ENCODE measurements at regions not wholly inside any gene's neighbourhood (a gene's known extent, or its start where the extent isn't known, plus 50 kb on each side); places are given as distances from the start of the nearest gene placed in this dataset.
"Not testable (repeated sequence)": the region's sequence is repeated elsewhere in the genome, so short reads cannot be mapped to it uniquely, and the experiment has no call there.

DNA sequence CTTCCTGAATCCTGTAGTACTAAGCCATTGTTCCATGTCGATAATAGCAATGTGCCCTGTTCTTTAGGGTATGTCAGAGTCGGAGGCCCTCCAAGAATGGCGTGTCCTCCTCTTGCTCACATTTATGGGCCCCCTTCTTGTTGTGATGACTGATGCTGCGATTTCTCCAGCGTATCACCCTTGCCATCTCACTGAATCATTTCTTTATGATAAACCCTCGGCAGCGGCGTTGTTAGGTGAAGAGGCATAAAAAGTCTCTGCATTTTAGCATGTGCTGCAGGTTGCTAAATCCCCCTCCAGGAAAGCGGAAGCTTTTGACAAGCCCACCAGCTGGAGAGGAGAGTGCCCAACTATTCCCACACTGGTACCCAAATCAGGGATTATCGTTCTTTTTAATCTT lies 1045.3 kb downstream of the BRD1 start:
- FAIRE-seq = no peak

DNA sequence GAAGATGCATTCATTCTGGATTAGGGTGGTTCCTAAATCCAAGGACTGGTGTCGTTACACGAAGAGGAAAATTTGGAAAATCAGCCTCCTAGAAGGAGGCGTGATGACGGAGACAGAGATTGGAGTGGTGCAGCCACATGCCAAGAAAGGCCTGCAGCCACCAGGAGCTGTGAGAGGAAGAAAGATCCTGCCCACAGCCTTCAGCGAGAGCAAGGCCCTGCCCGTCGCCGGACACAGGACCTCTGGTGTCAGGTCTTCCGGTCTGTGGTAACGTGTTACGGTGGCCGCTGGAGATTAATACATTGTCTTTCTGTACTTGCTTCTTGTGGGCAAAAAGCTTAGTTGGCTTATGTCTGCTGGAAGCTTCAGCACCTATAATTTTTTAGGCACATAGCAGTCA lies 1045.8 kb downstream of the BRD1 start:
- no peak for FAIRE-seq

GRCh38 chr22:48781391-48781790 lies 1046.3 kb downstream of the BRD1 start:
- no peak for FAIRE-seq

DNA sequence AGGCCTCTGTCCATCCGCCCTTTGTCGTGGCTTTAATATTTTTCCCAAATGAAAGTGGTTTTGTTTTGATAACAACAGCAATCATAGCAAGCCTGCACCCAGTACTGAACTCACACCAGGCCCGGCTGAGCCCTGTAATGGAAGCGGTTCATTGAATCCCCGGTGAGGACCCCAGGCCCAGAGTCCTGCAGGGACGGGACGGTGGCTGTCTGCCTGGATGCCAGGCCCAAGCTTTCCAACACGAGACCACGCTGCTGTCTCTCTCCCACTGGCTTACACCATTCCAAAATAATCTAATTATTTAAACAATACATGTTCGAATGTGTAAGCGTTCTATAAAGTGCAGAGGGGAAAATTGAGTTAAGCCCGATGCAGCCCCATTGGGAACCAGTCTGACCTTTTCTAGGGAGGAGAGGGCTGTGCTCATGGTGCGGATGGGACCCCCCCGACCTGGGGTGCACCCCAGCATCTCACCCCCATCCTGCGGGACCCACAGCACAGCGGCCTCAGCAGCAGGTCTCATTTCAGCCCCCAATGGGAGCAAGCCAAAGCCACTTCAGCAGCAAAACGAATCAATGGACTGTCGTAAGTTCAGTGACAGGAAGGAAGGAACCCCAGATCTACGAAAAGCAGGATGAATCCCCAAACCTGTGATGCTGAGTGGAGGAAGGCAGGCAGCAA lies 1046.9 kb downstream of the BRD1 start:
- FAIRE-seq = no peak

GRCh38 chr22:48779661-48780596 lies 1047.7 kb downstream of the BRD1 start:
- no peak for FAIRE-seq

DNA sequence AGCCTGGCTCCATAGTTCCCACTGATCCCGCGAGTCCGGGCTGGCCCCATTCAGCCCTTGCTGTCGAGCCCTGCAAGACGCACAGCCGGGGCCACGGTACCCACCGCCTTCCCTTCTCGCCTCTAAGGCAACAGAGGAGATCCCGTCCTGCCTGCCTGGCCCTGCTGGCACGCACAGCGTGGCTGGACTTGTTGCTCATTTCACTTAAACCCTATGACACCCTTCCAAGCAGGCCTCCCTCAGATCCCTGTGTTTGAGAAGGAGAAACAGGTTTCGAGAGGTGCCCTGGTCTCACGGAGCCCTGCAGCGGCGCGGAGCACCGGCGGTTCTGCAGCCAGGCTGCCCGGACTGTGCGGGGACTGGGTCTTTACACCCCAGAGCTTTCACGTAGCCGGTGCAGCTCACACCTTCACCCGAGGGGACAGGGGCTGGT lies 1048.4 kb downstream of the BRD1 start:
- no peak for FAIRE-seq

- FAIRE-seq = no peak
Observed at GRCh38 chr22:48778308-48779195, 1049.1 kb downstream of the BRD1 start.

GRCh38 chr22:48772286-48772907 lies 1055.3 kb downstream of the BRD1 start:
- FAIRE-seq = no peak

DNA sequence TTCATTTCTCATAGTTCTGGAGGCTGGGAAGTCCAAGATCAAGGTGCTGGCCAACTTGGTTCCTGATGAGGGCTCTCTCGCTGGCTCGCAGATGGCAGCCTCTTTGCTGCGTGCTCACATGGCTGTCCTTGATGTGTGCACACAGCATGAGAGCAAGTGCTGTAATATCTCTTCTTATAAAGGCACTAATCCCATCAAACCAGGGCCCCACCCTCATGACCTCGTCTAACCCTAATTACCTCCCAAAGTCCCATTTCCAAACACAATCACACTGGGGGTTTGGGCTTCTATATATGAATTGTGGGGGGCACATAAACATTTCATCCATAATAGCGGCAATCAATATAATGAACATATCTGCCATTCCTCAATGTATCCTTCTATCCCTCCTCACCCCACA lies 1062.1 kb downstream of the BRD1 start:
- FAIRE-seq = no peak

GRCh38 chr22:48761546-48761945 lies 1066.1 kb downstream of the BRD1 start:
- no peak for FAIRE-seq

DNA sequence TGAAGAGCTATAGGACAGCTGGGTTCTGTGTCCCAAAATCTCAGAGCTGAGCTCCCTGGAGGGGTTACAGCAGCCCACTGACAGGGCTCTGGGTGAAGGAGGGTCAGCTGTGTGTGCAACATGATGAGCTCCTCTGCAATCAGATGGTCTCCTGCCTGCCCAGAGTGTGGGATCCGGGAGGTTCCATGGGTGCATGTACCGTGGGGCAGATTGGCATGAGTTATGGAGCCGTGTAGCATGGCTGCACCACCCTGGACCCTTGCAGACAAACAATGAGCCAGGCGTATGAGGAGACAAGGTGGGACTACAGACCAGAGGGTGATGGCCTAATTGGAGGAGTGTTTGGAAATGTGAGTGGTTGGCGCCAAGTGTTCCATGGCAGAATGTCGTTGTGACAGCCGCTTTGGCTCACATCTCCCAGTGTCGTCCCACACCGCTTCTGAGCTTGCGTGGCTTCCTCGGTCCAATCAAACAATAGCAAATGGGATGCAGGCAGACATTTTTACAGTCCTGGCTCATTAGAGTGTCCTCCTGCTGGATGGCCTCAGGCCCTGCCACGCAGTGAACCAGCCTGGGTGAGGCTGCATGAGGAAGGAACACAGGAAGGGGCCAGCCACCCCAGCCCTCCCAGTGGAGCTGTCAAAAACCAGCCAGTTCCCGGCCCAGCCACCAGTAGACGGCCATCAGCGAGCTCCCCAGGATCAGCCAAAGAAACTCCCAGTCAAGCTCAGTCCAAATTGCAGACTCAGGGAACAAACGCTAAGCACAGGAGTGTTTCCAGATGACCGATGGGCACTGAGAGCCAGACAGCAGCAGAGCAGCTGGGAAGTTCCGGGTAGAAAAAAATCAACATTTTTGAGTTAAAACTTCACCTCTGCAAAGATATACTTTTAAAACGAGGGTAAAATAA lies 1066.9 kb downstream of the BRD1 start:
- no peak for FAIRE-seq

DNA sequence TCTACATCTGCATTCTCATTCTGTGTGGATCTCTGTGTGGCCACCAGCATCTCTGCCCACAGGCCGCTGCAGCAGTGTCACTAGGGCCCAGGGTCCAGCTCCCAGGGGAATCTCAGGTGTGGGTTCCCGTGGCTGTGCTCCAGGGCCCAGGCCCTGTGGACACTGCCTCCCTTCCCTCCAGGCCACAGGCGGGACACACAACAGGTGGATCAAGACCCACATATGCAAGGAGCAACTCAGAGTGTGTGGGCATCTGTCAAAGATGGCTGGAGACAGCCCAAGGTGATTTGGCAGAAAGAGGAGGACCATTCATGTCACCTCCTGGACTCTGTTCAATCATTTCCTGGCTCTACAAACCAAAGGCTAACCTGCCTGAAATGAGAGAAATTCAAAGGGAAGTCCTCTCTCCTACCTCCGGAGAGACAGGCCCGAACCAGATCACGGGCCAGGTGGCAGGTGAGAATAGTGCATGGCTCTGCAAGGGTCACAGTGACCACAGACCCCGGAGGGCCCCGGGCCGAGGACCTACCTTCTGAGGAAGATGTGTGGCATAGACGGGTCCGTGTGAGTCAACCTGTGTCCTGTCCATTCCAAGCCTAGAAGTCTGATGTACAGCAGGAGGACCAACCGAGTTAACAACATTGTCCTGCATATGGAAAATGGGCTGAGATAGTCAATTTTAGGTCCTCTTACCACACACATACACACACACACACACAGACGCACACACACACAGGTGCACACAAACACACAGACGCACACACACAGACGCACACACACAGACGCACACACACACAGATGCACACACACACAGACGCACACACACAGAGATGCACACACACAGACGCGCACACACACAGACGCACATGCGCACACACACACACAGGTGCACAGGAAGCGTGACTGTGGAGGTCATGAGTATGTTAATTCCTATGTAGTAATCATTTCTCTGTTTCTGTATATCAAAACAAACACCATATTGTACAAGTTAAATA lies 1068.5 kb downstream of the BRD1 start:
- FAIRE-seq = no peak

DNA sequence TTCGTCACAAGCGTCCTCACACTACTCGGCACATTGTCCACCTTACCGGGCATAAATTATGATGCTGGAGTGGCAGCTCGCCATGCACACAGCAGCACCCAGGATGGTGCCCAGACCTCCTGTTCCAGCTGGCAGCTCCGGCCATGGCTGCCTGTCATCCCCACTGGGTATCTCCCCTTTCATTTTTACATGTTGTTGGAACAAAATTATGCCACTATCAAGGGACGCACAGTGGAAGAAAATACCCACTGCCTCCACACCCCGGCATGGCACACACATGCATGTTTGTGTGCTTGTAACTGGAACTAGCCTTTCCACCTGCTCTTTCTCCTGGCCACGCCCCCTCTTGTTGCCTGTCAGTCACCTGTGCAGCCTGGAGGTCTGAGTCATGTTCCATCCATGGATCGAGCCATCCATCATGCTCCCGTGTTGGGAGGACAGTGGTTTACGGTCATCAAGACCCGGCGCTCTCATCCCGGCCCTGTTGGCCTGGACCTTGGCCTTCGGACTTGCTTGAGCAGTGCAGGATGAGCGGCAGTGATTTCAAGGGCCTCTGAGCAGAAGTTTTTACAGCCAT lies 1069.6 kb downstream of the BRD1 start:
- FAIRE-seq = no peak

GRCh38 chr22:48757581-48757980 lies 1070.1 kb downstream of the BRD1 start:
- no peak for FAIRE-seq

DNA sequence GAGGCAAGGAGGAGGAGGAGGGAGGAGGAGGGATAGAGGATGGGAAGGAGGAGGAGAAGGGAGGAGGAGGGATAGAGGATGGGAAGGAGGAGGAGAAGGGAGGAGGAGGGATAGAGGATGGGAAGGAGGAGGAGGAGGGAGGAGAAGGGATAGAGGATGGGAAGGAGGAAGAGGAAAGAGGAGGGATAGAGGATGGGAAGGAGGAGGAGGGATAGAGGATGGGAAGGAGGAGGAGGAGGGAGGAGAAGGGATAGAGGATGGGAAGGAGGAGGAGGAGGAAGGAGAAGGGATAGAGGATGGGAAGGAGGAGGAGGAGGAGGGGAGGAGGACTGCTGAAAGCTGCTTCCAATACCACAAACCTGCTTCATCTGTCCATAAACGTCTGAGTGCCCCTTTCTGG lies 1070.5 kb downstream of the BRD1 start:
- FAIRE-seq = not testable (repeated sequence)

DNA sequence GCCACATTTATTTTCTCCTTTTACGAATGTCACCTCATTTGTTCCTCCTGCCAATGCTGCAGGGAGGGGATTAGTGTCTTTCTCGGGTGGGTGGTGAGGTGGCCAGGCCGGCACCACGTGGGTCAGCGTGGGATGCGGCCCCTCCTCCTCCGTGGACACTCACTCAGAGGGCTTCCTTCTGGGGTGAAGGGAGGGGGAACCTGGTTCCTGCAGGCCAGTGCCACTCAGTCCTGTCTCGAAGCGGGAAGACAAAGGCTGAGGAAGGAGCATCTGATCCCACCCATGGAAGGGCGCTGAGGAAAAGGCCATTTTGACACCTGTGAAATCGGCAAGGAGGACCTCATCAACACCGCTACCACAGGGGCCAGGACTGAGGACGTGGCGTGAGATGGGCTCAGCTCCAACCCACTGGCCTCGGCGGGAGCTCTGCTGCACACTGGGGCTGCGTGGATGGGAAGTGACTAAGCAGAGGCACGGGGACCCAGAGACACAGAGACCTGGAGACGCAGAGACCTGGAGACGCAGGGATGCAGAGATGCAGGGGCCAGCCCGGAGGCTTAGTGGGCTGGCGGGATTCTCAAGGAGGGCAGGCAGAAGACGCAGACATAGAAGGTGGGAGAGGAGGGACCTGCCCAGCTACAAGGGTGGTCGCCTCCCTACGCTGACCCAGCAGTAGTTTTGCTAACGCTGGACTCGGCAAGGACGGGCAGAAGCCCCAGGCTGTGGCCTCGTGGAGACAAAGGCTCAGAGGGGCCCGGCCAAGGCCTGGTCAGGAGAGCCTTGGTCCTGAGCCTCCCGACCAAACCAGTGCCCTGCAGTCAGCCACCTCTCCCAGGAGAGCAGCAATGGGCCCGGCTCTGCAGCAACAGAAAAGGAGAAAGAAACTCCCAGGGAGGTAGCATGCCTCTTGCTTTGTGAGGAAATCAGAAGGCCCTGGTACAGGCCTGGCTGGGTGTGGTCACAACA lies 1071.2 kb downstream of the BRD1 start:
- no peak for FAIRE-seq

GRCh38 chr22:48755059-48755949 lies 1072.4 kb downstream of the BRD1 start:
- FAIRE-seq = no peak
